ENCODE measurements at regions not wholly inside any gene's neighbourhood (a gene's known extent, or its start where the extent isn't known, plus 50 kb on each side); places are given as distances from the start of the nearest gene placed in this dataset.

DNA sequence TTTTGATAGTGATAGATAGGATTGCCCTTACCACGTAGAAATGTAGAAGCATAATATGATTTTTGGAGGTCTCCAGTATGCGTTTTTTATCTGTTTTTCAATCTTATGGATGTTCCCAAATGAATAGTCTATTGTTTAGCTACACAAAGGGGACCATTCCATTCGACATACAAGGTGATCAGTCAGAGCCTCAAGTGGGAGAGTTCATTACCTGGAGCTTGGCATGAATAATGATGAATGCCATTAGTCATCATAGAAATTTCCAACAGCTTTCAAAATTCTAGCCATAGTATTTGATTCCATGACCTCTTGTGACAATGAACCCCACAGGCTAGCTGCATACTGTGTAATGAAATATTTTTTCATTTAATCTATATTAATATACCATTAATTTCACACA is 123.6 kb downstream of the PDHA2 start:
- H3K27ac Mint-ChIP-seq: no peak overlapping the region
- H3K4me1 Mint-ChIP-seq (ENCODE audit: low read depth): no peaks in the 10 kb centered on the region
- intact Hi-C loops (cut with micrococcal nuclease): no loop called here
- H3K36me3 Mint-ChIP-seq (ENCODE audit: low read depth): no peaks in the 10 kb centered on the region
- DNase-seq (ENCODE audit: low spot score): no peak
- no peaks in the 10 kb centered on the region for H3K9me3 Mint-ChIP-seq
- H3K27me3 Mint-ChIP-seq (ENCODE audit: insufficient read depth): no peaks in the 10 kb centered on the region
- H3K4me3 Mint-ChIP-seq: no peak overlapping the region

DNA sequence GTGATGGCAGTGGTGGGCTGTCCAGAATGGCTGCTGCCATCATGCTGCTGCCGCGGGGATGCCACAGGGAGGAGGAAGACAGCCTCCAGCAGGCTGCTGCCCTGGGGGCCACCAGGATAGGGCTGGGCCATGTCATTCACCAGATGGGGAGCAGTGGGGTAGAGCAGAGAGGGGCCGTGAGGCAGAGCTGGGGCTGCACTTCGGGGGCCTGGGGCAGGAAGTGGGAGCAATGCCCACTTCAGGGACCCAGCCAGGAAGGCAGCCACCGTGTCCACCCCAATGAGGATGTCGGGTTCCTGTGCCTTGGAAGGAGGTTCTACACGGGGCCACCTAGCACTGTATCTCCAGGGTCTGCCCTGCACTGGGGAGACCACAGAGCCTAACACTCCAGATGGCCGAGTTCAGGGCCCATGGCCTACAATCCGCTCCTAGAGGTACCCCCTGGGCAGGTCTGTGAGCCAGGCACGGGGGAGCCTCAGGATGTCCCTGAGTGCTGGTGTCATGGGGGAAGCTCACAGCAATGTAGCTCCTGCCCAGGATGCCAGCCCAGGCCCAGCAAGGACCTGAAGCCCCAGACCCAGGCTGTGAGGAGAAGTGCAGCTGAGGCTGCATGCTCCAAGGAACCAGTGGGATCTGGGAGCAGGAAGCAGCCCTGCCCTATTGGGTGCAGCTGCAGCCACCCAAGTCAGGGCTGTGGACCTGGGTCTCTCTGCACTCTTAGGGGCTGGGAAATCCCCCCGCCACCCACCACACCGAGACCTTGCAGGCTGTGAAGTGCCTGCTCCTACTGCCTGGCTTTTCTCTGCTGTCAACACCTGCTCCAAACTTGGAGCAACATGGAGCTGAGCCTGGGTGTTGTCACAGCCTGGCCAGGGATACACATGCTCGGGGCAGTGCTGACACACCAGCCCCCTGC is 140.3 kb downstream of the PDHA2 start:
- Mint-ChIP-seq H3K4me3 (no peak overlapping the region), H3K36me3 (ENCODE audit: low read depth) (no peaks in the 10 kb centered on the region), H3K27ac (no peak overlapping the region), H3K9me3 (no peaks in the 10 kb centered on the region), H3K4me1 (ENCODE audit: low read depth) (no peaks in the 10 kb centered on the region), H3K27me3 (ENCODE audit: insufficient read depth) (no peaks in the 10 kb centered on the region)
- no peak for DNase-seq (ENCODE audit: low spot score)
- intact Hi-C loops (cut with micrococcal nuclease): no loop called here

DNA sequence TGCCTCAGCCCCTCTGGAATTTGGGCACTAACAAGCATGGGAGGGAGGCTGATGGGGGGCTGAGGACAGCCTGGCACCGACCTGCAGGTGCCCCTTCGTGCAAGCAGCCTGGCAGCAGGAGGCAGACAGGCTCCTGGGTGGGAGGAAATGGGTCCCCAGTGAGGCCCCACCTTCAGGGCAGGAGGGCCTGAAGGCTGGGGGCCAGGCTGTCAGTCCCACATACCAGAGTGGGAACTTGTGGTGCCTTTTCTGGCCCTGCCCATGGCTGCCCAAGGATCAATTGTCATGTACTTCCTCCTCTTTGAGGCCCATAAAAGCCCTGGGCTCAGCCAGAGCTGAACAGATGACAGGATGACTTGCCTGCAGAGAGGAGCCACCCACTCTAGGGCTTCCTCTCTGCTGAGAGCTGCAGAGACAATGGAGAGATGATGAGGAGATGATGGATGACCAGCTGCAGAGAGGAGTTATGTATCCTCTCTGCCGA is 141.0 kb downstream of the PDHA2 start:
- H3K27me3 Mint-ChIP-seq (ENCODE audit: insufficient read depth): no peaks in the 10 kb centered on the region
- no peak overlapping the region for H3K27ac Mint-ChIP-seq
- DNase-seq (ENCODE audit: low spot score): no peak
- intact Hi-C loops (cut with micrococcal nuclease): no loop called here
- H3K9me3 Mint-ChIP-seq: no peaks in the 10 kb centered on the region
- H3K36me3 Mint-ChIP-seq (ENCODE audit: low read depth): no peaks in the 10 kb centered on the region
- no peaks in the 10 kb centered on the region for H3K4me1 Mint-ChIP-seq (ENCODE audit: low read depth)
- no peak overlapping the region for H3K4me3 Mint-ChIP-seq

DNA sequence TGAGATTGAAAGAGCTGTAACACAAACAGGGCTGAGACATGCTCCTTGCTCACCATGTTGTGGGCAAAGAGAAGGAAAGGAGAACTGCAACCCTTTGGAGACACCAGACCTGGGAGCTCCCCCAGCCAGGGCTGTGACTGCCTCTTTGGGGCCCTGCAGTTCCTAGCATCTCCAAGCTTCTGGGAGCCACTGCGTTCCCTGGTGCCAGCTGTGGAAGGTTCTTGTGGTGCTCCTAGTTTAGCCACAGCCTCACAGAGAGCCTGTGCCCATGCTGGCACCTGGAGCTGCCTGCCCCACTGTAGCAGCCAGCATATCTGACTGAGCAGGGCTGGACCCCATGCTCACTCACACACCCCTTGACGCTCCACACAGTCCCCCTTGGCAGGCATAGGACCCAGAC is 141.7 kb downstream of the PDHA2 start:
- intact Hi-C loops (cut with micrococcal nuclease): no loop called here
- Mint-ChIP-seq H3K4me3 (no peak overlapping the region), H3K4me1 (ENCODE audit: low read depth) (no peaks in the 10 kb centered on the region), H3K27ac (no peak overlapping the region), H3K9me3 (no peaks in the 10 kb centered on the region), H3K36me3 (ENCODE audit: low read depth) (no peaks in the 10 kb centered on the region), H3K27me3 (ENCODE audit: insufficient read depth) (no peaks in the 10 kb centered on the region)
- no peak for DNase-seq (ENCODE audit: low spot score)

DNA sequence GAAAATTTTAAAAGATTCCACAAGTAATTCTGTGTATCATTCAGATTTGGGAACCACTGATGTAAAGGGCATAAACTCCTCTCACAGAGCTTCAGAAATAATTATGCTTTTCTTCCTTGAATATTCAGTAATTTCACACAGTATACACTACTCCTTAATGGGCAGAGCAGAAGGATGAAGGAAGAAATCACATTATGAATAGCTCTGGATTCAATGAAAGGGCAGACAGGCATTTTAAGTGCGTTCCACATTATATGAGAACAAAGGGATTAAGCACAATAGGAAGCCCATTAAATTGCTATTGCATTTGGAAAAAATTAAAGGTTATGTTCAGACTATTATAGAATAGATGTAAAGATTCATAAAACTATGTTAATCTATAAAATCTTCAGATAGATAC is 142.6 kb downstream of the PDHA2 start:
- intact Hi-C loops (cut with micrococcal nuclease): no loop called here
- Mint-ChIP-seq H3K27ac (no peak overlapping the region), H3K4me1 (ENCODE audit: low read depth) (no peaks in the 10 kb centered on the region), H3K36me3 (ENCODE audit: low read depth) (no peaks in the 10 kb centered on the region), H3K4me3 (no peak overlapping the region), H3K27me3 (ENCODE audit: insufficient read depth) (no peaks in the 10 kb centered on the region), H3K9me3 (no peaks in the 10 kb centered on the region)
- no peak for DNase-seq (ENCODE audit: low spot score)

DNA sequence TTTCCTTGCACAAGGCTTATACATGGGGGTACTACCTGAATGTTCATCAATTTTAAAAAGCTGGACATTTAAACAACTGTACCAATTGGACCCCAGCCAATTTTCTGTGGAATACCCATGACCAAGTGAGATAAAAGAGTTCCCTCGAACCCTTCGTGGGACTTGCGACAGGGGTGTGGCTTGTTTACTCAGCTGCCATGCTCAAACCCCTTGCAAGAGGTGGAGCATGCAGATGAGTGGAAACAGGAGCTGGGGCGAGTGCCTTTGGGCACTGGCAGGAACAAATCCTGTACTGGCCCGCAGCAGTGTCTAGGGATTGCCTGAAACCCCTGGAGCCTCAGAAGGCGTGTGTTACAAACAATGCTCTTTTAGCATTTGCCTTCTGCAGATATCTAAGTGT is 144.2 kb downstream of the PDHA2 start:
- intact Hi-C loops (cut with micrococcal nuclease): no loop called here
- Mint-ChIP-seq H3K9me3 (no peaks in the 10 kb centered on the region), H3K4me3 (no peak overlapping the region), H3K4me1 (ENCODE audit: low read depth) (no peaks in the 10 kb centered on the region), H3K27ac (no peak overlapping the region), H3K27me3 (ENCODE audit: insufficient read depth) (no peaks in the 10 kb centered on the region), H3K36me3 (ENCODE audit: low read depth) (no peaks in the 10 kb centered on the region)
- DNase-seq (ENCODE audit: low spot score): no peak

DNA sequence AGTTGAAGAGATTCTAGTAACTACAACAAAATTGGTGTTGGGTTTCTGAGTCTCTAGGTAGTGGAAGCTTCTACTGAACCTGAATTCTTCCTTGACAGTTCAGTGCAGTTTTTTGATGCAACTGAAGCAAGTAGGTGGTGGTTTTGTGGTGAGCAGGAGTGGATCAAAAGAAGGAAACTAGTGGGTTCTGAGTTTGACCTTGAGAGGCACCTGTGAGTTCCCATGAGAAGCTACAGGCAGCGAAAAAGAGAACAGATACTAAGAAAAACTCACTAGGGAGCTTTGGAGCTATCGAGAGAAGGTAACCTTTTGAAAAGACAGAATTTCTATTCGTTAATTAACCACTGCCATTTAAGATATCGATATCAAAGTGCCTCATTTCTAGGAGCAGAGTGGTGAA is 145.2 kb downstream of the PDHA2 start:
- H3K4me3 Mint-ChIP-seq: no peak overlapping the region
- no peaks in the 10 kb centered on the region for H3K36me3 Mint-ChIP-seq (ENCODE audit: low read depth)
- no peak overlapping the region for H3K27ac Mint-ChIP-seq
- intact Hi-C loops (cut with micrococcal nuclease): no loop called here
- H3K27me3 Mint-ChIP-seq (ENCODE audit: insufficient read depth): no peaks in the 10 kb centered on the region
- no peak for DNase-seq (ENCODE audit: low spot score)
- no peaks in the 10 kb centered on the region for H3K9me3 Mint-ChIP-seq
- no peaks in the 10 kb centered on the region for H3K4me1 Mint-ChIP-seq (ENCODE audit: low read depth)

DNA sequence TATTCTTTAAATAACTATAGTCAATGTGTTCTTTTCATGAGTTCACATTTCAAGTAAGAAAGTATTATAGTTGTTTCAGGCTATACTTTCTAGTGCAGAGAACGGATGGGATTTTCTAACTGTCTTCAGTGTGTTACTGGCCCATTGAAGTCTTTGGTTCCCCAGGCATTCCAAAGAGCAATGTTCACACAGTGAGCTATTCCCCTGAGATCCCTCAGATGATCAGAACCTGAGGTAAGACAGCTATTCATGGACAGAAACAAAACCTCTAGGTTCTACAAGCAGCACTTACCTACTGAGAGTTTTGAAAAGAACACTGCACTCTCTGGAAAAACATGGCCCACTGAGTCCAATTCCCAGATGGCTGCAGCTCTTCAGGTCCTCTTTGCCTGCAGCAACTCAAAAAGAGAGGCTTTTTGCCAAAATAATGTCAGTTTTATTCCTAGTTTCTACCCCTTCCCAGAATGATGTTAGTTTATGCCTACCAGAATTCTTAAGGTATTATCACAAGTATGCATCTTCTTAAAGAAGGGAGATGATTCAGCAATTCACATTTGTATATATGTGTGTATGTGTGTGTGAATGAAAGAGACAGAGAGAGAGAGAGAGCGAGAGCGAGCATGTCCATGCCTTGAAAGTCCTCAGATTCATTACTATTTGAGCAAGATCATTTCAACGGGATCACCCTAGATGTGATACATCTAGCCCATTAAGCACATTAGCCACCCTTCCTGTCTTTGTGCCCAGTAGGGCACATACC is 146.1 kb downstream of the PDHA2 start:
- DNase-seq (ENCODE audit: low spot score): no peak
- H3K27me3 Mint-ChIP-seq (ENCODE audit: insufficient read depth): no peaks in the 10 kb centered on the region
- H3K4me3 Mint-ChIP-seq: no peak overlapping the region
- intact Hi-C loops (cut with micrococcal nuclease): no loop called here
- no peaks in the 10 kb centered on the region for H3K36me3 Mint-ChIP-seq (ENCODE audit: low read depth)
- no peaks in the 10 kb centered on the region for H3K9me3 Mint-ChIP-seq
- H3K27ac Mint-ChIP-seq: no peak overlapping the region
- H3K4me1 Mint-ChIP-seq (ENCODE audit: low read depth): no peaks in the 10 kb centered on the region

DNA sequence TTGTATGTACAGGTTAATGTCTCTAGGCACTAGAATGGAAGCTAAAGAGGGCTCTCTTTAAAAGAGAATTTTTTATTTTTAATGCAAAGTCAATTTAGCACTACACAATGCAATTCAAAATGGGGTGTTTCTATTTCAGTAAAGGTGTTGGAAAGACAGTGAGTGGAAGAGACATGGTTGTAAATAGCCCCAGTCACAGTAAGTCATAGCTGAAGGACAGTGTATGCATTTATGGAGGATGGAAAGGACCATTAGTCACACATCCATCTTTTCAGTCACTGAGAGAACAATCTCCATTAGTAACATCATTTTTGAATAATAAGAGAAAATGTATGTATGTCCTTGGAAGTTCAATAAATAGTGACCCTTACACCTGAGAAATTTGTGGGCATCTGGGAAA is 148.0 kb downstream of the PDHA2 start:
- H3K4me1 Mint-ChIP-seq (ENCODE audit: low read depth): no peaks in the 10 kb centered on the region
- no peak for DNase-seq (ENCODE audit: low spot score)
- no peaks in the 10 kb centered on the region for H3K27me3 Mint-ChIP-seq (ENCODE audit: insufficient read depth)
- no peaks in the 10 kb centered on the region for H3K36me3 Mint-ChIP-seq (ENCODE audit: low read depth)
- intact Hi-C loops (cut with micrococcal nuclease): no loop called here
- H3K4me3 Mint-ChIP-seq: no peak overlapping the region
- H3K27ac Mint-ChIP-seq: no peak overlapping the region
- no peaks in the 10 kb centered on the region for H3K9me3 Mint-ChIP-seq

DNA sequence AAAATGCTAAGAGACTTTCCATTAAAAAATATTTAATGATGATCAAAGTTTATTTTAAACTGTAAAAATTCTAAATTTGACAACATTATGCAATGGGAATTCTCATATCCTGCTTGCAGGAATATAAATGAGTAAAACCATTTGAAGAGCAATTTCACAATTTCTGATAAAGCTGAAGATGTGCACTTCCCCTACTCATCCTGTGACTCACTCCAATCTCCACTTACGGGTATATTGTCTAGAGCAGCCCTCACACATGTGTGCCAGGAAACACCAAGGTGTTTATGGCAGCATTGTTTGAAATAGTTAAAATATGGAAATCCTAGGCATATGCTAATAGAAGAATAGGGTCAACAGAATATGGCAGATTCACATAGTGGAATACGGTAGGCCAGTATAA is 158.4 kb downstream of the PDHA2 start:
- no peaks in the 10 kb centered on the region for H3K9me3 Mint-ChIP-seq
- H3K4me3 Mint-ChIP-seq: no peak overlapping the region
- no peaks in the 10 kb centered on the region for H3K36me3 Mint-ChIP-seq (ENCODE audit: low read depth)
- no peaks in the 10 kb centered on the region for H3K4me1 Mint-ChIP-seq (ENCODE audit: low read depth)
- no peak for DNase-seq (ENCODE audit: low spot score)
- H3K27ac Mint-ChIP-seq: no peak overlapping the region
- no peaks in the 10 kb centered on the region for H3K27me3 Mint-ChIP-seq (ENCODE audit: insufficient read depth)
- intact Hi-C loops (cut with micrococcal nuclease): no loop called here

DNA sequence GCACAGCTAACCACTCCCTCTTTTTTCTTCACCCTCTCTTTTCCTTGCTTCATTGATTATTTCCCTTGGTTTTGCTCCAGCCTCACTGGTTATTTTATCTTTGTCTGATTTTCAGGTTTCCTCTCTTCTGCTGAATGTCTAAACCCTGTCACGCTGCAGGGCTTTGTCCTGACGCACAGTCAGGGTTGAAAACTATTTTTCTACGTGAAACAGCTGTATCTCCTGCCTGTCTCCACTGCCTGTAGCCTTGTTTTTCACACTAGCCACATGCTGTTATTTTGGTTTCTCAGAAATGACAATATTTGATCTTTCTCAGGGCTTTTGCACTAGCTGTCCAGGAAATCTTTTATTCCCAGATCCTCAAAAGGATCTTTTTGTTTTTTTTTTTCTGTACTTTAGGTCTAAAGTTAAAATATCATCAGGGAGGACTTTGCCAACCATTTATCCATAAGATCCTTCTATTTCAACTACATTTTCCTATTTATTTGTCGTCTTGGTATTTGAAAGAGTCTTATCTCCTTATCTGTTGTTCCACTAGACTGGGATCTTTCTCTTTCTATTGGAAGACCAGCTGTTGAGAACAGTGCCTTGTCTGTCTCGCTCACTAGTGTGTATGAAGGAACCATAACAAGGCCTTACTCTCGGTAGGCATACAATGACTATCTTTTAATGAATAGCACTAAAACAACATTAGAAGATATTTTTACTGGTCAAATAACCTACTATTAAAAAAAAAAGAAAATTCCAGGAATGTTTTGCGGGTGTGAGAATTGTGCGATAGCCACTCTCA is 164.3 kb downstream of the PDHA2 start:
- no peaks in the 10 kb centered on the region for H3K4me1 Mint-ChIP-seq (ENCODE audit: low read depth)
- no peak overlapping the region for H3K27ac Mint-ChIP-seq
- H3K27me3 Mint-ChIP-seq (ENCODE audit: insufficient read depth): no peaks in the 10 kb centered on the region
- H3K4me3 Mint-ChIP-seq: no peak overlapping the region
- no peak for DNase-seq (ENCODE audit: low spot score)
- intact Hi-C loops (cut with micrococcal nuclease): no loop called here
- no peaks in the 10 kb centered on the region for H3K36me3 Mint-ChIP-seq (ENCODE audit: low read depth)
- no peaks in the 10 kb centered on the region for H3K9me3 Mint-ChIP-seq

DNA sequence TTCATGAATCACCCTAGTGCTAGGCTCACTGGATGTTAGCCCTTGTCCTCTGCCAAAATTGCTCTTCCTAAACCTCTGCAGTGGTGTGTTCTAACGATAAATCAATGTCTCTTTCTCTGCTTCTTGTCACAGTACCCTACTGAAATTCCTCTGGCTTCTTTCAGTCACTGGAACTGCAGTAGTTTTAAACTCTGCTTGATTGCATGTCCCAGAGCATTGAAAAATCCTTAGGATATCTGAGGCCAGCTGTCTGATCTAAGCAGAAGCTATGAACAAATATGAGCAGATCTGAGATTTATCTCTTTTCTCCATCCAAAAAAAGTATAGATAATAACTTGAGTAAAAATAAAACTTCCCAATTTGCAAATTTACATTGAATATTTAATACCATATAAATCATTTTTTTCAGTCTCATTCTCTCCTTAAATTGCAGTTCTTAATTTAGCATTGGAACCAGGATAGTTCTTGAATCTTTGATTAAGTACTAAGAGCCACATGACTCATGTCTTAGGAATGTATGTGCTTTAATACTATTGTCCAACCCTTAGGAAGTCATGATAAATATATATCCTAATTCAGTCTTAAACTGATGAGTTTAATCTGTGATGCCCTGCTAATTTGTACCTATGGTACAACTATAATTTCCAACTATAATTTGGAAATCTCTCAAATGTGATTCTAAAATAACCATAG is 169.7 kb downstream of the PDHA2 start:
- H3K4me3 Mint-ChIP-seq: no peak overlapping the region
- no peaks in the 10 kb centered on the region for H3K9me3 Mint-ChIP-seq
- DNase-seq (ENCODE audit: low spot score): no peak
- no peaks in the 10 kb centered on the region for H3K4me1 Mint-ChIP-seq (ENCODE audit: low read depth)
- intact Hi-C loops (cut with micrococcal nuclease): no loop called here
- no peak overlapping the region for H3K27ac Mint-ChIP-seq
- no peaks in the 10 kb centered on the region for H3K27me3 Mint-ChIP-seq (ENCODE audit: insufficient read depth)
- no peaks in the 10 kb centered on the region for H3K36me3 Mint-ChIP-seq (ENCODE audit: low read depth)
